Liver (tissue), 8 donors: ENCODE measurements at regions not wholly inside any gene's neighbourhood (a gene's known extent, or its start where the extent isn't known, plus 50 kb on each side); places are given as distances from the start of the nearest gene placed in this dataset.

Experiments
- DNase-seq: peaks from one replicate; pipeline ENCODE4 v3.0.0-alpha.2; 2017; ENCODE audit warnings: low spot score
- H3K27ac ChIP-seq, 2 donors: one replicate each; pipeline ENCODE4 v1.7.0; 2013; ENCODE audit warnings: inconsistent platforms in 2 of 2, low read length in 2 of 2, control low read depth in 1 of 2, low read depth in 1 of 2, mild to moderate bottlenecking in 1 of 2
- H3K27me3 ChIP-seq, 4 donors: one replicate each; pipeline versions ENCODE4 v1.6.1 to v1.7.0; 2013; ENCODE audit warnings: low read length in 3 of 4, inconsistent platforms in 1 of 4, mild to moderate bottlenecking in 1 of 4, moderate library complexity in 1 of 4; ENCODE audit not compliant: control insufficient read depth in 4 of 4, insufficient read depth in 4 of 4
- H3K36me3 ChIP-seq, 4 donors: one replicate each; pipeline versions ENCODE4 v1.6.1 to v1.7.0; 2013; ENCODE audit warnings: low read length in 3 of 4, mild to moderate bottlenecking in 3 of 4, low read depth in 1 of 4, moderate library complexity in 1 of 4; ENCODE audit not compliant: control insufficient read depth in 4 of 4, insufficient read depth in 3 of 4
- H3K4me1 ChIP-seq, 4 donors: one replicate each; pipeline versions ENCODE4 v1.6.1 to v1.7.0; 2013; ENCODE audit warnings: low read length in 3 of 4, mild to moderate bottlenecking in 3 of 4, moderate library complexity in 1 of 4; ENCODE audit not compliant: control insufficient read depth in 4 of 4, insufficient read depth in 4 of 4
- H3K4me3 ChIP-seq, 3 donors: one replicate each; pipeline versions ENCODE4 v1.6.1 to v1.7.0; 2013; ENCODE audit warnings: low read length in 3 of 3, control low read depth in 1 of 3, low read depth in 1 of 3, mild to moderate bottlenecking in 1 of 3
- H3K9ac ChIP-seq, 2 donors: one replicate each; pipeline ENCODE4 v1.7.0; 2013; ENCODE audit warnings: low read length in 2 of 2, mild to moderate bottlenecking in 2 of 2, moderate library complexity in 2 of 2, control low read depth in 1 of 2, low read depth in 1 of 2
- H3K9me3 ChIP-seq, 4 donors: one replicate each; pipeline versions ENCODE4 v1.6.1 to v1.7.0; 2013; ENCODE audit warnings: low read length in 3 of 4; ENCODE audit not compliant: control insufficient read depth in 4 of 4
- CTCF ChIP-seq: fragments of 150-350 bp; IDR thresholded peaks from 2 replicates; pipeline ENCODE4 v1.5.1; 2017; ENCODE audit warnings: improper control_type of control experiment, low read depth, low read length; ENCODE audit not compliant: missing input control
- EGR1 ChIP-seq, 2 donors: IDR thresholded peaks; 2 replicates each; pipeline ENCODE4 v1.6.1; 2016 to 2018; ENCODE audit warnings: antibody characterized with exemption in 2 of 2, low read depth in 2 of 2
- FOXA1 ChIP-seq: IDR thresholded peaks from 2 replicates; pipeline ENCODE4 v1.6.1; 2016; ENCODE audit warnings: antibody characterized with exemption
- FOXA2 ChIP-seq: IDR thresholded peaks from 2 replicates; pipeline ENCODE4 v1.6.1; 2016; ENCODE audit warnings: antibody characterized with exemption
- GABPA ChIP-seq, 2 donors: IDR thresholded peaks in 1 of 2; conservative IDR thresholded peaks in 1 of 2; 2 replicates each; pipeline ENCODE4 v1.6.1; 2016; ENCODE audit warnings: antibody characterized with exemption in 2 of 2, mild to moderate bottlenecking in 1 of 2, moderate library complexity in 1 of 2
- HNF4A ChIP-seq, 2 donors: conservative IDR thresholded peaks; 2 replicates each; pipeline ENCODE4 v1.6.1; 2016; ENCODE audit warnings: antibody characterized with exemption in 2 of 2, mild to moderate bottlenecking in 2 of 2
- HNF4G ChIP-seq: IDR thresholded peaks from 2 replicates; pipeline ENCODE4 v1.6.1; 2016; ENCODE audit warnings: antibody characterized with exemption
- JUND ChIP-seq, 2 donors: IDR thresholded peaks; 2 replicates each; pipeline ENCODE4 v1.6.1; 2016; ENCODE audit warnings: antibody characterized with exemption in 2 of 2
- NR2F2 ChIP-seq: IDR thresholded peaks from 2 replicates; pipeline ENCODE4 v1.6.1; 2016; ENCODE audit warnings: antibody characterized with exemption
- RAD21 ChIP-seq, 2 donors: IDR thresholded peaks; 2 replicates each; pipeline ENCODE4 v1.6.1; 2016; ENCODE audit warnings: antibody characterized with exemption in 2 of 2, mild to moderate bottlenecking in 2 of 2
- REST ChIP-seq: IDR thresholded peaks from 2 replicates; pipeline ENCODE4 v1.6.1; 2016; ENCODE audit warnings: antibody characterized with exemption, mild to moderate bottlenecking
- RXRA ChIP-seq, 2 donors: IDR thresholded peaks; 2 replicates each; pipeline ENCODE4 v1.6.1; 2017 to 2018; ENCODE audit warnings: antibody characterized with exemption in 2 of 2, mild to moderate bottlenecking in 1 of 2
- TAF1 ChIP-seq: conservative IDR thresholded peaks from 2 replicates; pipeline ENCODE4 v1.6.1; 2016; ENCODE audit warnings: antibody characterized with exemption, mild to moderate bottlenecking
- YY1 ChIP-seq: IDR thresholded peaks from 2 replicates; pipeline ENCODE4 v1.6.1; 2016; ENCODE audit warnings: antibody characterized with exemption, mild to moderate bottlenecking
- ZBTB33 ChIP-seq: IDR thresholded peaks from 2 replicates; pipeline ENCODE4 v1.6.1; 2016; ENCODE audit warnings: antibody characterized with exemption
- WGBS: extraction: QIAGEN DNeasy Blood & Tissue Kit; methylation state at CpG from one replicate; pipeline ENCODE4 v1.1.7; 2013; 5-methylcytosine and 5-hydroxymethylcytosine counted together
- donor health status: healthy.
- donor health status: healthy.
- donor health status: healthy.
- donor health status: healthy.
- donor health status: healthy.

GRCh38 chrY:7935606-7936005 is 1024.1 kb upstream of the AMELY start:
- Histone ChIP-seq H3K36me3 (no peaks in the 10 kb centered on the region), H3K9ac (no peak overlapping the region), H3K27me3 (no peaks in the 10 kb centered on the region), H3K4me3 (no peak overlapping the region), H3K4me1 (no peaks in the 10 kb centered on the region), H3K27ac (no peak overlapping the region), H3K9me3 (no peaks in the 10 kb centered on the region)
- no peak for DNase-seq
- WGBS = 90% methylated on average over 2 of the region's 2 CpGs
- no peak for TF ChIP-seq ZBTB33
- TF ChIP-seq TAF1 = no peak
- TF ChIP-seq NR2F2 = no peak
- TF ChIP-seq FOXA1 = no peak
- TF ChIP-seq REST = no peak
- no peak for TF ChIP-seq GABPA (IDR thresholded peaks at IDR 0.05 in 1 of 2, conservative IDR thresholded peaks at IDR 0.05 in 1 of 2)
- no peak for TF ChIP-seq CTCF

- no peak overlapping the region for H3K9ac ChIP-seq
- DNase-seq = no peak
- no peak overlapping the region for H3K27ac ChIP-seq
- no peak overlapping the region for H3K4me3 ChIP-seq
- no peaks in the 10 kb centered on the region for H3K27me3 ChIP-seq
- TF ChIP-seq REST (no peak), FOXA1 (no peak), JUND (IDR thresholded peaks at IDR 0.05) (no peak), ZBTB33 (no peak), YY1 (no peak), HNF4A (conservative IDR thresholded peaks at IDR 0.05) (no peak), NR2F2 (no peak), TAF1 (no peak), FOXA2 (no peak), CTCF (no peak), RAD21 (IDR thresholded peaks at IDR 0.05) (no peak), EGR1 (IDR thresholded peaks at IDR 0.05; ENCODE audit: low read depth in 2 of 2) (no peak), HNF4G (no peak), RXRA (IDR thresholded peaks at IDR 0.05) (no peak)
- H3K9me3 ChIP-seq = no peaks in the 10 kb centered on the region
- 47% methylated on average over 1 of the region's 1 CpG for WGBS
- no peaks in the 10 kb centered on the region for H3K36me3 ChIP-seq
- no peaks in the 10 kb centered on the region for H3K4me1 ChIP-seq
These were observed 1020.9 kb upstream of the AMELY start for GRCh38 chrY:7932424-7932823.
